Endothelial cell (in vitro differentiated cells): ENCODE measurements at regions not wholly inside any gene's neighbourhood (a gene's known extent, or its start where the extent isn't known, plus 50 kb on each side); places are given as distances from the start of the nearest gene placed in this dataset.

Source experiments
- DNase-seq: peaks from one replicate; pipeline ENCODE4 v3.0.0; 2021; ENCODE audit warnings: low spot score
- H3K27ac Mint-ChIP-seq: one replicate; pipeline ENCODE4 v1.8.0; 2021; ENCODE audit warnings: mixed read lengths, inconsistent platforms; ENCODE audit not compliant: unreplicated experiment
- H3K27me3 Mint-ChIP-seq: one replicate; pipeline ENCODE4 v1.8.0; 2021; ENCODE audit warnings: mild to moderate bottlenecking, moderate library complexity, mixed read lengths, inconsistent platforms; ENCODE audit not compliant: unreplicated experiment
- H3K36me3 Mint-ChIP-seq: one replicate; pipeline ENCODE4 v1.8.0; 2021; ENCODE audit warnings: mild to moderate bottlenecking, low read depth, mixed read lengths, inconsistent platforms; ENCODE audit not compliant: unreplicated experiment
- H3K4me1 Mint-ChIP-seq: one replicate; pipeline ENCODE4 v1.8.0; 2021; ENCODE audit warnings: mild to moderate bottlenecking, mixed read lengths, inconsistent platforms; ENCODE audit not compliant: unreplicated experiment
- H3K4me3 Mint-ChIP-seq: one replicate; pipeline ENCODE4 v1.8.0; 2021; ENCODE audit warnings: mild to moderate bottlenecking, mixed read lengths, inconsistent platforms; ENCODE audit not compliant: unreplicated experiment
- H3K9me3 Mint-ChIP-seq: one replicate; pipeline ENCODE4 v1.8.0; 2021; ENCODE audit warnings: mixed read lengths, inconsistent platforms; ENCODE audit not compliant: unreplicated experiment
- TF ChIP-seq, protein P1 (sequence below): fragments of 200-600 bp; sonication (generic); IDR thresholded peaks from one replicate; pipeline ENCODE4 v1.5.0; 2021; ENCODE audit warnings: antibody characterized with exemption; ENCODE audit not compliant: unreplicated experiment

DNA sequence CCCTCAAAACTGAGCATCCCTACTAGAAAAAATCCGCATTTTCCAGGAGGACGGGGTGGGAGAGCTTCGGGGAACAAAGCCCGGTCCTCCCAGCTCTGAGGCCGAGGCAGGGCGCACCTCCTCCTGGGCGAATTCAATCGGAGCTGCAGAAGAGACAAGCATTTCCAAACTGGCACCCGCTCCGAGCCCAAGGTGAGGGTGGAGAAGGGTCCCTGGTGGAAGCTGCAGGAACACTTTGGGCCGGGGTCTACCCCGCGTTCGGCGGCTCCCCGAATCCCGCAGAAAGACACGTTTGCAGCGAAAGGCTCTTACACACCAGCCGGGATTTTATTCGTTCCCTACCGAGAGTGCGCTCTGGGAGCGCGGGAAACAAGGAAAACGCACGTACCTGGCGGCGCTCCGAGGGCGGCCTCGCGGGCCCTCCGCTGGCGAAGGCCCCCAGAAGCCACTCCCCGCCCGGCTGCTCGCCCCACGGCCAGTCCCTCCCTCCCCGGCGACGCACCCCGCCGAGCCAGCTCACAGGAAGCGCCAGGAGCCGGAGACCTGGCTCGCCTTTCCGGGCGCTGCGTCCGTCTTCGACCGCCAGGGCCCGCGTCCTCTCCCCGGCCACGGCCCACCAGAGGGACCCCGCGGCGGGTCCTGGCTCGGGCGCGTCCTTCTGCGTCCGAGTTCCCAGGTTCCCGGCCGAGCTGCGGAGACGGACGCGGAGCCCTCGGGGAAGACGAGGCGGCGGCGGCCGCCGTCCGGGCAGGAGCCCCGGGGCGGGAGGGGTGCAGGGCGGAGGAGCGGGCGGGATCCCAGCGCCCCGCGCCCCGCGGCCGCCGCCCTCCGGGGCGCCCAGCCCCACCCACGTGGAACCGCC, 49.8 kb upstream of the BAHCC1 start:
- DNase-seq, result peak; percentile 90
- peak overlapping the region; percentile 96 for H3K4me3 Mint-ChIP-seq
- TF ChIP-seq, protein P1, sequence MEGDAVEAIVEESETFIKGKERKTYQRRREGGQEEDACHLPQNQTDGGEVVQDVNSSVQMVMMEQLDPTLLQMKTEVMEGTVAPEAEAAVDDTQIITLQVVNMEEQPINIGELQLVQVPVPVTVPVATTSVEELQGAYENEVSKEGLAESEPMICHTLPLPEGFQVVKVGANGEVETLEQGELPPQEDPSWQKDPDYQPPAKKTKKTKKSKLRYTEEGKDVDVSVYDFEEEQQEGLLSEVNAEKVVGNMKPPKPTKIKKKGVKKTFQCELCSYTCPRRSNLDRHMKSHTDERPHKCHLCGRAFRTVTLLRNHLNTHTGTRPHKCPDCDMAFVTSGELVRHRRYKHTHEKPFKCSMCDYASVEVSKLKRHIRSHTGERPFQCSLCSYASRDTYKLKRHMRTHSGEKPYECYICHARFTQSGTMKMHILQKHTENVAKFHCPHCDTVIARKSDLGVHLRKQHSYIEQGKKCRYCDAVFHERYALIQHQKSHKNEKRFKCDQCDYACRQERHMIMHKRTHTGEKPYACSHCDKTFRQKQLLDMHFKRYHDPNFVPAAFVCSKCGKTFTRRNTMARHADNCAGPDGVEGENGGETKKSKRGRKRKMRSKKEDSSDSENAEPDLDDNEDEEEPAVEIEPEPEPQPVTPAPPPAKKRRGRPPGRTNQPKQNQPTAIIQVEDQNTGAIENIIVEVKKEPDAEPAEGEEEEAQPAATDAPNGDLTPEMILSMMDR, result peak; percentile 60
- H3K36me3 Mint-ChIP-seq, result peaks cover 21% of the 10 kb centered on the region
- H3K27me3 Mint-ChIP-seq, result peaks cover 25% of the 10 kb centered on the region
- H3K27ac Mint-ChIP-seq, result peak overlapping the region; percentile 85
- H3K4me1 Mint-ChIP-seq, result peaks cover 10% of the 10 kb centered on the region
- peaks cover 4% of the 10 kb centered on the region for H3K9me3 Mint-ChIP-seq
